ENCODE measurements at regions not wholly inside any gene's neighbourhood (a gene's known extent, or its start where the extent isn't known, plus 50 kb on each side); places are given as distances from the start of the nearest gene placed in this dataset.

DNA sequence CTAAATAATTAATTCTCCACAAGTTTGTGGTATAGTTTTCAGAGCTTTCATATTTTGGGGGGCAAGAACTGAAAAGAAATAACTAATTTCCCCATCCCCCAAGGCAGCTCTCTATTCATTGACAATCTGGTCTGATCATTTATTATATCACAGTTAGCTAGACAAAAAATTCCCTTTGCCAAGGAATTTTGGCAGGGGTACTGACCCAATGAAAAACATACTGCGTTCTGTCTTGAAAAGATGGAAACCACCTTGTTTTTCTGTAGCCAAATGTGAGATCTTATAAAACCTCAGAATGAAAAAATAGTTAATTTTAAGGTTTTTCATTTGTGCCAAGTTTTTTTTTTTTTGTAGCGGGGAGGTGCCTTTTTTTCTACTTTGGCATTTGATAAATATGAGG, 1008.9 kb downstream of the EFNA5 start:
- TF ChIP-seq, protein P1, sequence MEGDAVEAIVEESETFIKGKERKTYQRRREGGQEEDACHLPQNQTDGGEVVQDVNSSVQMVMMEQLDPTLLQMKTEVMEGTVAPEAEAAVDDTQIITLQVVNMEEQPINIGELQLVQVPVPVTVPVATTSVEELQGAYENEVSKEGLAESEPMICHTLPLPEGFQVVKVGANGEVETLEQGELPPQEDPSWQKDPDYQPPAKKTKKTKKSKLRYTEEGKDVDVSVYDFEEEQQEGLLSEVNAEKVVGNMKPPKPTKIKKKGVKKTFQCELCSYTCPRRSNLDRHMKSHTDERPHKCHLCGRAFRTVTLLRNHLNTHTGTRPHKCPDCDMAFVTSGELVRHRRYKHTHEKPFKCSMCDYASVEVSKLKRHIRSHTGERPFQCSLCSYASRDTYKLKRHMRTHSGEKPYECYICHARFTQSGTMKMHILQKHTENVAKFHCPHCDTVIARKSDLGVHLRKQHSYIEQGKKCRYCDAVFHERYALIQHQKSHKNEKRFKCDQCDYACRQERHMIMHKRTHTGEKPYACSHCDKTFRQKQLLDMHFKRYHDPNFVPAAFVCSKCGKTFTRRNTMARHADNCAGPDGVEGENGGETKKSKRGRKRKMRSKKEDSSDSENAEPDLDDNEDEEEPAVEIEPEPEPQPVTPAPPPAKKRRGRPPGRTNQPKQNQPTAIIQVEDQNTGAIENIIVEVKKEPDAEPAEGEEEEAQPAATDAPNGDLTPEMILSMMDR (conservative IDR thresholded peaks at IDR 0.05; ENCODE audit: low read depth, low read length), result no peak
- TF ChIP-seq EZH2 (IDR thresholded peaks at IDR 0.05; ENCODE audit: borderline replicate concordance, low read depth, low read length, poor library complexity, severe bottlenecking), result no peak

All from A673 (cell line).